ENCODE measurements at regions not wholly inside any gene's neighbourhood (a gene's known extent, or its start where the extent isn't known, plus 50 kb on each side); places are given as distances from the start of the nearest gene placed in this dataset.
"Not testable (repeated sequence)": the region's sequence is repeated elsewhere in the genome, so short reads cannot be mapped to it uniquely, and the experiment has no call there.

DNA sequence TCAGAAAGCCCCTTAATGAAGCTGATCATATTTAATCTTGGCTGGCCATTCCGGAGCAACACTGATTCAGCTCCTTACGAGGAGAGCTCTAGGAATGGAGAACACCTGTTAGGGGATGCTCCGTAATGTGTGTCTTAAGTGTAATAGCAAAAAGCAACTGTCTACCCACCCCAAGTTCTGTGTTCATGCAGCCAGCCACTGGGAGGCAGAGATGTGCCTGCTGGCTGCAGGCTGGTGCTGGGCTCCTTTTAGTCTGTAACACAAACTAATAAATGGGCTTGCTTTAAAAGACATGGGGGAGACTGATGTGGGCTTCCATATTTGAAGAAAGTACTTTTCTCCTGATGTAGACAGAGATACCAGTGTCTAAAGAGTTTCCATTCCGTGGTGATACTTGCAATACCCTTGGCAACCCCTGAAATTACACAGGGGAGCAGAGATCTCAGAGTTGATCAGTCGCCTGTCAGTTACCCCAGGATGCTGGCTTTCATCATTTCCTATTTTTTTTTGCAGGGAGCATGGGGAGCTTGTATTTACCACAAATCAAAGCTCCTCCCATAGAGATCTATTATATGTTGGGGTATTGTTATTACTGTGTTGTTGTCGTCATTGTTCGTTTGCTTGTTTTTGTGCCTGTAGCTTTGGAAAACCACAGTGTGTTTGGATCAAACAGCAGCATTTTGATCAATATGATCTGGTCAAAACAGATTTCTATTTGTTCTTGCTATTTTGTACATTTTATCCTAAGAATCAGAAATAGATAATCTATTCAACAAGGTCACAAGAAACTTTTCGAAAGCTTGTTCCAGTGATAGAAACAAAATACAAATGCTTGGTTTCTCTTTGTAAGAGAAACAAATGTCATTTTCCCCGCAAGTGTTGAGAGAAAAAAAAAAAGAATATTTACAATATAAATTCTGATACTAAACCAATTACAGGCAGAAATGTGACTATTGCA lies 65.8 kb downstream of the MTX3 start:
- no peak for DNase-seq (ENCODE audit: low spot score)

GRCh38 chr5:79923431-79923830 lies 67.6 kb downstream of the MTX3 start:
- no peak for DNase-seq (ENCODE audit: low spot score)

- DNase-seq (ENCODE audit: low spot score): no peak
Measured at GRCh38 chr5:79922626-79923025, 68.4 kb downstream of the MTX3 start.

DNA sequence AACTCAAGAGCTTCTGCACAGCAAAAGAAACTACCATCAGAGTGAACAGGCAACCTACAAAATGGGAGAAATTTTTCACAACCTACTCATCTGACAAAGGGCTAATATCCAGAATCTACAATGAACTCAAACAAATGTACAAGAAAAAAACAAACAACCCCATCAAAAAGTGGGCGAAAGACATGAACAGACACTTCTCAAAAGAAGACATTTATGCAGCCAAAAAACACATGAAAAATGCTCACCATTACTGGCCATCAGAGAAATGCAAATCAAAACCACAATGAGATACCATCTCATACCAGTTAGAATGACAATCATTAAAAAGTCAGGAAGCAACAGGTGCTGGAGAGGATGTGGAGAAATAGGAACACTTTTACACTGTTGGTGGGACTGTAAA lies 83.6 kb downstream of the MTX3 start:
- not testable (repeated sequence) for DNase-seq (ENCODE audit: low spot score)

GRCh38 chr5:79902571-79902970 lies 88.5 kb downstream of the MTX3 start:
- not testable (repeated sequence) for DNase-seq (ENCODE audit: low spot score)

GRCh38 chr5:79901631-79902030 lies 89.4 kb downstream of the MTX3 start:
- no peak for DNase-seq (ENCODE audit: low spot score)

- DNase-seq (ENCODE audit: low spot score): no peak
Measured at GRCh38 chr5:79898611-79899010, 92.5 kb downstream of the MTX3 start.

DNA sequence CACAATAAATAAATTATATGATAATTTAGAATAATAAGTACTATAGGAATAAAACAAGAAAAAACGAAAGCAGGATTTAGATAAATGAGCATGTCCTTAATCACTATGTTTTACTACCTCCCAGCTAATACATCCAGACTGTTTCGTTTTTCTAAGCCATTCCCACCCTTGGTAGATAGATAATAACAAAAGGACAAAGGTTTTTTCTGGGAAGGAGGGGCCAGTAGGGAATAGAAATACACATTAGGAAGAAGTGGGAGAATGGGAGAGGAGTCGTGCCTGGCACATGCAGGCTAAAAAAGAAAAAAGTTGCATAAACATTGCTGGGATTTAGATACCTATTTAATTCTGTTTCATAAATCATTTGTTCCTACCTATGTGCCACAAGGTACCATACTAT lies 97.1 kb downstream of the MTX3 start:
- no peak for DNase-seq (ENCODE audit: low spot score)

DNA sequence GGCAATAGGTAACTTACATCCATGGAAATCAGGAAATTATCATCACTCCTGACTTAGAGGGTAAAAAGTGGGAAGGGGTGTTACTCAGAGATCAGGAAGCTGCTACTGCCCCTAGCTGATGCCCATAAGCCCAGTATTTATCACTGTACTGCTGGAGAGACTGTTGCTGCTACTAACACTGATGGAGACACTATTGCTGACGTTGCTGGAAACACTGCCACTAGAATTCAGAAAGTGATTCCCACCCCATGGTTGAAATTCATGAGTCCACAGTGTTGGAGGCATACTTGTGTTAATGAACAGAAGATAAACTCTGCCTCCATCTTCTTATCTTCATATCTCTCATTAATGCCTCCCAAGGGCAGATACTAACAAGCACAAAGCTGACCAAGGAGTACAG lies 97.6 kb downstream of the MTX3 start:
- no peak for DNase-seq (ENCODE audit: low spot score)

- no peak for DNase-seq (ENCODE audit: low spot score)
Measured at GRCh38 chr5:79890930-79891249, 100.2 kb downstream of the MTX3 start.

DNA sequence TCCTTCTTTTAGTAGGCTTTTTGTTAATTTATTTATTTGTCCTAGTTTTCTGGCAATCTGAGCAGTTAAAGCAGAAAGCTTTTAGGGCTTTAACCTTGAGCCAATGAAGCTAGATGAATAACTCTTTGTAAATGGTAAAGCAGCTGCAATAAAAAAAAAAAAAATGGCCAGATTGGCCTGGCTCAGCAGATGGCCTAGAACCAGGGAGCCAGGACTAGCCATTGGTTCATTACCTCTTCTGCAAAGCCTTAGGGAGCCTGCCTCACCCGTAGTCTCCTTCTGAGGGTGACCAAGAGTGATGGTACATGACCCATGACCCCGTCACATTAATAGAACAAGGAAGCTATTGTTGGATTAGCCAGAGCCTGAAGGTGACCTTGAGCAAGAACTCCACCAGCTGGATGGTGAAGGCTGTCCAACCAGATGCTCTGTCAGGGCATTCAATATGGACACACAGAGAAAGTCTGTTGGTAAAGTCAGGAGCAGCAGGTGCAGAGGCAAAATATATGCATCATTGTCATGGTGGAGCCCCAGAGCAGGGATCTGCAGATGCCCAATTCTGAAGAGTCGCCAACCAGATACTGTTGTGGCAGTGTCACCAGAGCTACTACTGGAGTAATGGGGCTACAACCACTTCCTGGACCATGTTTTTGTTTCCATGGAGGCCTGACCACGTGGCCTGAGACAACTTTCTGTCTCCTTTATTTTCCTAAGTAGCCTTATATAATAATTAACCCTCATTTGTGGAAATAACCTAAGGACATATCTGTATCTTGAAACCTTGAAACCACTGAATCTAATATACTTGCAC lies 100.7 kb downstream of the MTX3 start:
- DNase-seq (ENCODE audit: low spot score): no peak

- DNase-seq (ENCODE audit: low spot score): no peak
Measured at GRCh38 chr5:79888643-79889042, 102.4 kb downstream of the MTX3 start.

- DNase-seq (ENCODE audit: low spot score): no peak
Measured at GRCh38 chr5:79886925-79887655, 104.0 kb downstream of the MTX3 start.

- no peak for DNase-seq (ENCODE audit: low spot score)
Measured at GRCh38 chr5:79886456-79886855, 104.6 kb downstream of the MTX3 start.

DNA sequence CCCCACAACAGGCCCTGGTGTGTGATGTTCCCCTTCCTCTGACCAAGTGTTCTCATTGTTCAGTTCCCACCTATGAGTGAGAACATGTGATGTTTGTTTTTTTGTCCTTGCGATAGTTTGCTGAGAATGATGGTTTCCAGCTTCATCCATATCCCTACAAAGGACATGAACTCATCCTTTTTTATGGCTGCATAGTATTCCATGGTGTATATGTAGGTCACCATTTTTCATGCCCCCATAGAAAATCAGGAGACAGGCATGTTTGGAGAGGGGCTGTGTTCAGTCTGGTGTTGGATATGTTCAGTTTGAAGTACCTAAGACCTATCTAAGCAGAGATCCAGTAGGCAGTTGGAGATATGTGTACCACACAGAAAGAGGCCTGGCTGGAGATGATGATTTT lies 111.2 kb downstream of the MTX3 start:
- not testable (repeated sequence) for DNase-seq (ENCODE audit: low spot score)

- no peak for DNase-seq (ENCODE audit: low spot score)
Measured at GRCh38 chr5:79878721-79879336, 112.2 kb downstream of the MTX3 start.

- DNase-seq (ENCODE audit: low spot score): no peak
Measured at GRCh38 chr5:79878136-79878679, 112.9 kb downstream of the MTX3 start.

- DNase-seq (ENCODE audit: low spot score): no peak
Measured at GRCh38 chr5:79876456-79876855, 114.6 kb downstream of the MTX3 start.

- DNase-seq (ENCODE audit: low spot score): no peak
Measured at GRCh38 chr5:79875230-79875629, 115.8 kb downstream of the MTX3 start.

DNA sequence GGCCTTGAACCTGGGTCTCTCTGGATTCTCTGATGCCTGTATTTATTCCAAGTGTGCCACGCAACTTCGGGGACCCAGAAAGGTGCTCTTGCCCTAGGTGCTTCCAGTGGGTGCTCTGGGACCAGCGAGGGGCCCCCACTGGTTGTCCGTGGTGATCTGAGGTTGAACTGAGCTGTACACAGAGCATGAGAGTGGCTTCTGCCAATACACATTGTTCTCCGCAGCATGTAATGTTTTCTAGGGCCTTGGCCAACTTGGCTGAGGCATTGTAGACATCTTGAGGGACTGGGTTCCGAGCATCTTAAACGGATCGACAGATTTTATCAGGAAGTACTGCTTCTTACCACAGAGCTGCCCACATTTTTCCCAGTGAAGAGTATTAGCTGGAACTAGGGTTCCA lies 117.9 kb downstream of the MTX3 start:
- DNase-seq (ENCODE audit: low spot score): no peak

DNA sequence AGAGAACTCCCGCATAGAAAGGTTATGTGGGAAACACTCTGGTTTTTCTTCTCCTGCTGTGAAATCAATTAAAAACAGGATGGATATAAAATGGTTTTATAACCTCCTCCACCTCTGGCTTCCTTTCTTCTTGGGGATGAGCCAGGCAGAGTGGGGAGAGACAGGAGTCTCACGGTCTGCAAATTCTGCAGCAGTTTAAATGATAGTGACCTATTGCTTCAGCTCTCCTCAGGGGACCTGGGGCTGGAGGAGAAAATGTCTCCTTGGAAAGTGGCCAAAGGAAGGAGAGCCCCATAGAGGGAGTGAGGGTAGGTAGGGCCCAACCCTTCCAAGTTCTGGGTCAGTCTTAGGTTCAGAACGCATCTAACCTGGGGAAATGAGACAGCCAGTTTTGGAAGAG lies 118.8 kb downstream of the MTX3 start:
- no peak for DNase-seq (ENCODE audit: low spot score)

Data from LoVo (cell line).